ENCODE measurements at regions not wholly inside any gene's neighbourhood (a gene's known extent, or its start where the extent isn't known, plus 50 kb on each side); places are given as distances from the start of the nearest gene placed in this dataset.

DNA sequence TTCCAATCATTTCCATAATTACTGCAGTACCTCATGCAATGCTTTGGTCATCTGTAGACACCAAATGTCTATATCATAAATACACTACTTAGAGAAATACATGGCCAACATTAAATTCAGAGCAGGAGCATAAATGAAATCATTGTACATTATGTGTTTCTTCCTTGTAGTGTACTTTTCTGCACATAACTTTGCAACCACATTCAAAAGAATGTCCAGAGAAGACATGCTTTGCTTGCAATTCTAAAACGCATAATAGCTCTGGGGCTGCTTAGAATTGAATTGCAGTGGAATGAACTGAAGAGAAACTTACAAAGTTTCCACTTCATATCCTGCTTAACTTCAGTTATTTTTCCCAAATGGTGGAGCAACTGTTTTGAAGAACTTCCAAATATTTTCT is 664.4 kb downstream of the DSC3 start:
- TF ChIP-seq, protein P1, sequence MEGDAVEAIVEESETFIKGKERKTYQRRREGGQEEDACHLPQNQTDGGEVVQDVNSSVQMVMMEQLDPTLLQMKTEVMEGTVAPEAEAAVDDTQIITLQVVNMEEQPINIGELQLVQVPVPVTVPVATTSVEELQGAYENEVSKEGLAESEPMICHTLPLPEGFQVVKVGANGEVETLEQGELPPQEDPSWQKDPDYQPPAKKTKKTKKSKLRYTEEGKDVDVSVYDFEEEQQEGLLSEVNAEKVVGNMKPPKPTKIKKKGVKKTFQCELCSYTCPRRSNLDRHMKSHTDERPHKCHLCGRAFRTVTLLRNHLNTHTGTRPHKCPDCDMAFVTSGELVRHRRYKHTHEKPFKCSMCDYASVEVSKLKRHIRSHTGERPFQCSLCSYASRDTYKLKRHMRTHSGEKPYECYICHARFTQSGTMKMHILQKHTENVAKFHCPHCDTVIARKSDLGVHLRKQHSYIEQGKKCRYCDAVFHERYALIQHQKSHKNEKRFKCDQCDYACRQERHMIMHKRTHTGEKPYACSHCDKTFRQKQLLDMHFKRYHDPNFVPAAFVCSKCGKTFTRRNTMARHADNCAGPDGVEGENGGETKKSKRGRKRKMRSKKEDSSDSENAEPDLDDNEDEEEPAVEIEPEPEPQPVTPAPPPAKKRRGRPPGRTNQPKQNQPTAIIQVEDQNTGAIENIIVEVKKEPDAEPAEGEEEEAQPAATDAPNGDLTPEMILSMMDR (conservative IDR thresholded peaks at IDR 0.05) = no peak
- no peak for TF ChIP-seq ZFX (IDR thresholded peaks at IDR 0.05)
